ENCODE measurements at regions not wholly inside any gene's neighbourhood (a gene's known extent, or its start where the extent isn't known, plus 50 kb on each side); places are given as distances from the start of the nearest gene placed in this dataset.
"Not testable (repeated sequence)": the region's sequence is repeated elsewhere in the genome, so short reads cannot be mapped to it uniquely, and the experiment has no call there.

DNA sequence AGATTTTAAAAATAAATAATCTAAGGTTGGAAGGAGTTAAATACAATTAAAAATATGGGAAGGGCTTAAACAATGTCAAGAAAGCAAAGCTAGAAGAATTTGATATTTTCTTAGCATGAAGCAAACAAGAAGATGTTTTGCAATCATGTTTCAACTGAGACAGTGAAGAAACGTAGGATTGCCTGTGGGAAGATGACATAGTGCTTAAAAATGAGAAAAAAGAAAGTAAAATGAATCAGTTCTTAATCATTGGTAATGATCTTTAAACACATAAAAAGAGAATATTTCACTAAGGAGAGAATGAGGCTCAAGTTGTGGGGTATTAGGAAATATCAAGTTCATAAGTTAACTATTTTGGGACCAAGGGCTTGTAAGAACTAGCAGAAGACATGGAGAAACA, 855.0 kb downstream of the METTL15 start:
- no peak for DNase-seq

DNA sequence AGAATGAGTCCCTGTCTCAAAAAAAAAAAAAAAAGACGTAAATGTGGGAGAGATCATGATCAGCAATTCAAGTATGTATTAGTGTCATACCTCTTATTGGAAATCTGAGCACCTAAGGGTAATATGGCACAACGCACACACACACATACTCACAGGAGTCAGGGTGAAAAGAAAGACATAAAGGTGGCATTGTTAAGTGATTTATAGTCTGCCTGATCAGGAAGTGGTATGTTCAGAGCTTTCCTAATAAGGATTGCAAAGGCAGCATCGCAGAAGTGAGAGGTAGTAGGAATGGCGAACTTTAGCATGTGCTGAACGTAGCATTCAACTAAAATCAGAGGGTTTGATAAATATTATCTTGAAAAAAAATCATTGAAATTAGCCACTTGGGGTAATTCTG, 854.3 kb downstream of the METTL15 start:
- no peak for DNase-seq

DNA sequence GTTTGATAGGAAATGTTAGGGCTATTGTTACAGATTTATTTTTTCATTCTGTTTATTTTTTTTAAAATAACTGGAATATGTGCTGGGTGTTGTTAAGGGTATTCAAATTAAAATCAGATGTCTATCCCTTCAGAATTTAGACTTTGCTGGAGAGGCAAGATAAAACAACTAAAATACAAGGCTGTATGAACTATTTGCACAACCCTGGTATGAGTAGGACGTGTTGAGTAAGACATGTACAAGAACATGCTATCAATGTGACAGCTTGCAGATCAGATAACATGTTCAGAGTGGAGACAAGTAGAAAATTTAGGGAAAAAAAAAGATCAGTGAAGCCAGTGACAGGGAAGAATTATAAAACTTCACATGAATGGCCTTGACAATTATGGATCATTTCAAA, 853.5 kb downstream of the METTL15 start:
- no peak for DNase-seq

DNA sequence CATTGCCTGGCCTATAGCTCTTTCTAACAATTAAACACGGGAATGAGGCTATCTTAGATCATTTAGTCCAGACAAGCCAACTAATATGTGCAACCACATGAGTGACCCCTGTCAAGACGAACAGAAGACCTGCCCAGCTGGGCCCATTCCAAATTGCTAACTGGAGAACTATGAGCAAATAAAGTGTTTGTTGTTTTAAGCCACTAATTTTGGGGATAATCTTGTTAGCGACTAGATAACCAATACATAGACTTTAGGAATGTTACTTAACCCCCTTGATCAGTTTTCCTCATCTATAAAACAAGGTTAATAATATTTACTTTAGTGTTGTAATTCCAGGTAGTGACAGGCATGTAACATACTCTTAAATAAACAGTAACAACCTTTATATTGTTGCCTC, 848.3 kb downstream of the METTL15 start:
- no peak for DNase-seq

DNA sequence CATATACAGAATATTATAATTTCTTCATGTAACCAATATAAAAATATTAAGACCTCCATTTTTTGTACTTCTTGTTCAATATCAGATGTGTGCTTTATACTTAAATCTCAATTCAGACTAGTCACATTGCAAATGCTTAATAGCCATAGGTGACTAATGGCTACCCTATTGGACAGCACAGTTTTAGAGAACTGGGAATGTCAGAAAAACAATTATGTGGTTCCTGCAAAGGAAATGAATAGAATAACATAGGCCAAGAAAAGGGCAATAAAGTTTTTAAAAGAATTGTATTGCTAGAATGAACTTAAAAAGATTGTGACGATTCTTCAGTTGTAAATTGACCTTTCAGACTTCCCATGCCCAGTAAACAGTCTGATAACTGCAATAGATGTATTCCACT, 843.0 kb downstream of the METTL15 start:
- DNase-seq = no peak

DNA sequence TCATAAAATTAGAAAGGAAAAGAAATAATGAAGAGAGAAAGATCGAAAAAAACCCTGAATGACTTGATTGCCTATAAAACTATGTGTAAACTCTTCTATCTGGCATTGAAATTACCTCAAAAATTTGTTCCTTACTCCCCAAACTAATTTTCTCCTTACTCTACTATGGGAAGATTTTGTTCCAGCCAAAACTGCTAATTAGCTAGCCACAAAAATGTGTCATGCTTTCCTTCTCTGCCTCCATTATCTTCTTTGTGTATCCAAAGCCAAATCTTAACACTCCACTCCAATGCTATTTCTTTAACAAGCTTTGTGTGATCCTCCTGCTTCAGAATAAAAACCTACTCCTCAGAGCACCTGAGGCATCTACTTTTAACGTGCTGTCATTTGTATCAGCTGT, 831.2 kb downstream of the METTL15 start:
- DNase-seq = no peak

DNA sequence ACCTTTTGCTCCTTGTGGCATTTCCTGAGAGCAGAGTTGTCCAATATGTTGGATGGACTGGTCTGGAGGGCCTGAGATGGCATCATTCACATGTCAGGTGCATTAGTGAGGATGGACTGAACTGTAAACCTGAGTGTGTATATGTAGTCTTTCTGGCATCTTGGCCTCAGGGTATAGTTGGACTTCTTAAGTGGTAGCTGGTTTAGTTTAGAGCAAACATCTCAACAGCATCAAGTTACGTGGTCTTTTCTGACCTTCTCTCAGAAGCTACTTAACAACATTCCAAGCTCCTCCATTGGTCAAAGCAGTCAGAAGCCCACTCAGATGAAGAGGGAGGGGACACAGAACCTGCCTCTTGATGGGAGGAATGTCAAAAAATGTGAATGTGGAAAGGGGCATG, 829.9 kb downstream of the METTL15 start:
- no peak for DNase-seq

DNA sequence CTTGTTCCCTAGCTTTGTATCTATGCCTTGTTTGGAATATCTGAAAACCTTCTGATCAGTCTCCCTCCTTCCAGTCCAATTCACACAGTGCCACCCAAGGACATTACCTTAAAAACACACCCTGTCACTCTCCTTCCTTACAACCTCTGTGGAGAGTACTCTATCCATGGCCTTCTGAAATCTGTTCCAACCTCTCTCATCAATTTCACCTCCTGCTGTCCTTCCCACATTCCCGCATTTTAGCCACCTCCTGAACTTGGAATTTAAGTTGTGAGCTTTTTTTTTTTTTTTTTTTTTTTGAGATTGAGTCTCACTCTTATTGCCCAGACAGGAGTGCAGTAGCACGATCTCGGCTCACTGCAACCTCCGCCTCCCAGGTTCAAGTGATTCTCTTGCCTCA, 824.8 kb downstream of the METTL15 start:
- DNase-seq = no peak

DNA sequence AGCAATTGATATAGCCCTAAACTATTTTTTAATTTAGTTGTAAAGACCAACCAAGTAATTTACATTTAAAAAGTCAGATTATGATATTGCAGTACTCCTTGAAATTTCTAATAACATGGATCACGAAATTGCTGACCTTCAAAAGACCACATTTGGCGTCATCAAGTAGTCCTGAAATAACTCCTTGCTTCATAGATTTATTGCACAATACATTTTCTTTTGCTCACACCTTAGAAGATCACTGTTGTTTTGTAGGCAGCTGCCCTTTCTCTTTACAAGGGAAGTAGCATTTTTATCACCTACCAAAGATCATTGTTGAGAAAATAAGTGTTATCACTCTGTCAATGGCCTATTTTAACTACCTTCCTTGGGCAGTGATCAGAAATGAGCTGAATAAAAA, 815.8 kb downstream of the METTL15 start:
- DNase-seq = no peak

DNA sequence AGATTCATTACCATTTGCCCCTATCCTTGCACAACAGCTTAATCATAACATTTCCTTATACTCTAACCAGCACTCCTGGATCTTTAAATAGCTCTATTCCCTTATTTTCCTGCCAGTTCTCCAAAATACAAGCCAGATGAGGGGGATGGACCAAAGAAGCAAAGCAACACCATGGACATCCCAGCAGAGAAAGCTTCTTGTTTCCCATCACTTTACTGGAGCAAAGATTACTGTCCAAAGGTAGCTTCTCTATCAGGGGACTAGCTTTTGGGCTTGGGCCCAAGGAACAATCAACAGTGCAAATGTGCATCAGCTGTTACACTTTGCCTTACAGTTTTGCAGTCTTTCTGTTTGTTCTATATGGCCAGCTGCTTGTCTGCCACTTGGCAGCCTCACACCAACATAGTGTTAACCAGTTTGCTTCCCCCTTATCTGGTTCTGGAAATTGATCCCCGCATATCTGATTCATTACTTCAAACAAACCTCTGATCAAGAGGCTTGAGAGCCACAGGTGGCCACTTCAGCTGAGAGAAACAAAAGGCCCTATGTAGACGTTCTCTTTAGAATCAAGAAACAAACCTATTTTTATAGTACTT, 814.3 kb downstream of the METTL15 start:
- DNase-seq = no peak

DNA sequence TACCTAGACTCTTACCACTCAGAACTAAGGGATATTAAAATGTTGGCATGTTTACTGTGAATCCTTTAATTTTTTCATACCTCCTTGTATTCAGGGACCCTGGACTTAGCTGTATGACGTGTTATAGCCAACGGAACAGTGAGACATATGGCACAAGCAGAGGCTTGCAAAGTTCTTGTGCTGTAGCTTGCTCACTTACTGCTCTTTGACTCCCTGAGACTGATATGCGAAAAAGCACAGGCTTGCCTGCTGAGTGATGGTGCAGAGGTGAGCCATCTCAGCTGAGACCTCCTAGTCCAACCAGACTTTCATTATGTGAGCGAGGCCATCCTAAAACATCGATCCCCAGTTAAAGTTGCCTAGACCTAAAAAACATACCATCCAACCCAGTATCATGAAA, 811.0 kb downstream of the METTL15 start:
- no peak for DNase-seq

DNA sequence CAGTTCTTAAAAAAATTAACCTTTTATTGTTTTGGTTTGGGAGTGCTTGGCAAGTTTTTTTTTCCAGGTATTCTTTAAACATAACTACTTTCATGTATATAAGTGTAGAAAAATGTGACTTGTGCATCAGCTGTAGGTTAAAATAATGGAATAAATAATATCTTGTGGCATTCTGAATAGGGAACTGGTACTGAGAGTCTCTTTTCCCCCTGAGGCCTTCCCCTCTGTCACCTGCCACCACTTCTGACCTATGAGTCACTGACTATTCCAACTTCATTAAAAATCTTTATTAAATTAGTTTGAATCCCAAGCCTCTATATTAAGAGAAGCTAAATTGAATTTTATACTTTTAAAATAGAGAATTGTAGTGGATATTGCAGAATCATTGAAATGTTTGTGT, 805.7 kb downstream of the METTL15 start:
- no peak for DNase-seq

DNA sequence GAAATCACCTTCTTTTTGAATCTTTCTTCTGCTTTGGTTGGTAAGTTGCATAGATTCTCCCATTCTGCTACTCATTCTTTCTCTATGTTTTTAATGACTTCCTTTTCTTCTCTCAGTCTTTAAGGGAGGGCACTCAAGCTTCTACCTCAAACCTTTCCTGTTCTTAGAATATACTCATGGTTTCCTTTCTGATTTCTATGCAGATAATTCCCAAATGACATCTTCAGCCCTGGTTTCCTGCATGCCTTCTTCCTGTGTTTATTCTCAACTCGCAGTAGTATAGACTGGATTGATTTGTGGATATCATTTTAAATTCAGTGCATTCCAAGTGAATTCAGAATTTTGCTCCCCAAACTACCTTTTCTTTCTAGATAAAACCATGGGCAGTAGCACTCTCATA, 803.6 kb downstream of the METTL15 start:
- no peak for DNase-seq

DNA sequence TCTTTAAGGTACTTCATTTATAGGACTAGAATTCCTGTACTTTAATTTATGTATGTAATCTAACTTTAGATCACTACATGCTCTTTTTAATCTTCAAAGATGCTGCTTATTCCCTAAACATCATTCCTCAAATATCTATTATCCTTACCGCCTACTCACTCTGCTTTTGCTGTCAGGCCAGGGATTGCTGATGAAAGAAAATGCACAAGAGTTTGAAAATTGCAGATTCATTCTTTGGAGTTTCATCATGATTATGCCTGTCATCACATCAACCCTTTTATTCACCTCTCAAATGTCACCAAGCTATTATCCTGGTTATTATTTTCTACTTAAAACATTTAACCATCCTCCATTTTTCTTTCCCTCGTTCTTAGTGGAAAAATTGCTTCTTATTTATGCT, 802.7 kb downstream of the METTL15 start:
- no peak for DNase-seq

DNA sequence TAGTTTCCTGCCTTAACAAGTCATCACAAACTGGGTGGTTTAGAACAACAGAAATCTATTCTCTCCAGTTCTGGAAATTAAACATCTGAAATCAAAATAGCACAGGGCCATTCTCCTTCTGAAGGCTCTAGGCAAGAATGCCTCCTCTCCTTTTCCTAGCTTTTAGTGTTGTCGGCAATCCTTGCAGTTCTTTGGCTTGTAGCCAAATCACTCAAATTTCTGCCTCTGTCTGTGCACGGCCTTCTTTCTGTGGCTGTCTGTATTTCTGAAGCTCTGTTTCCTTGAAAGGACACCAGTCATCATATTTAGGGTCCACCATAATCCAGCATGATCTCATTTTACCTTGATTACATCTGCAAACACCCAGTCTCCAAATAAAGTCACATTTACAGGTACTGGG, 795.5 kb downstream of the METTL15 start:
- no peak for DNase-seq

DNA sequence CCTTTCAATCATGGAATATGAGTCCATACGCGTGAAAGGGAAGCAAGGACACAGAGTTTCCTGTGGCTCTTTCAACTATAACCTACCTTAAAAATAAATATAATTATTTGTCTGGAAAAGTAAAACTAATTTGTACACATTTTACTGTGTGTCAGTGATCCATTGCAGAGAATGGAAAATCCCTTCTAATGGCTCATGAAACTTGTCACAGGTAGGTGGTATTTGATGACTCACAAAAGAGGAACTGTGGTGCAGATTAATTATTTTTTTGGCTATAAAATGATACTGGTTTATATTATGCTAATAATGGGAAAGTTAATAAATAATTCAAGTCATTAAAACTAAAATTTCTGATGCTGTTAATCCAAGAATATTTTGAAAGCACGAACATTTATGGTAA, 792.2 kb downstream of the METTL15 start:
- DNase-seq = no peak

DNA sequence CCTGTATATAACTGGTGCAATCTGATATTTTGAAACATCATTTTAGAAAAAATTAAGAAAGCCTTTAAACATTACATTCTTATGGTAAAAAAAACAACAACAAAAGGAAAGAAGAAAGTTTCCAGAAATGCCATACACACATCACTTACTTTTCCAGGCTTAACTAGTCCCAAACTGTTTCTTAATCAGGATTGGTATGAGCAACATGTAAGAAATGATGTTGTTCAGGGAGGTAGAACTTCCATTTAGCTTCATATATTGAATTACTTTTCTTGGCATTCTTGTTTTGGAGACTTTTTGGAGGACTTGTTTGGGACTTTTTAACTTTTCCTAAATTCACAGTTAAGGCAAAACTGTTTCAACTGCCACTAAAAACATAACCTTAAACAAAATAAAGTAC, 791.5 kb downstream of the METTL15 start:
- DNase-seq = no peak

DNA sequence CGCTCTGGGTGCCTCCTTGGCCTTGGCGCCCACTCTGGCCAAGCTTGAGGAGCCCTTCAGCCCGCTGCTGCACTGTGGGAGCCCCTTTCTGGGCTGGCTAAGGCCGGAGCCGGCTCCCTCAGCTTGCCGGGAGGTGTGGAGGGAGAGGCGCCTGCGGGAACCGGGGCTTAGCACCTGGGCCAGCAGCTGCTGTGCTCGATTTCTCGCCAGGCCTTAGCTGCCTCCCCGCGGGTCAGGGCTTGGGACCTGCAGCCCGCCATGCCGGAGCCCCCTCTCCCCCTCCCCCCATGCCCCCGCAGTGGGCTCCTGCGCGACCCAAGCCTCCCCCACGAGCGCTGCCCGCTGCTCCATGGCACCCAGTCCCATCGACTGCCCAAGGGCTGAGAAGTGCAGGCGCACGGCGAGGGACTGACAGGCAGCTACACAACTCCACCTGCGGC, 782.4 kb downstream of the METTL15 start:
- DNase-seq = not testable (repeated sequence)

DNA sequence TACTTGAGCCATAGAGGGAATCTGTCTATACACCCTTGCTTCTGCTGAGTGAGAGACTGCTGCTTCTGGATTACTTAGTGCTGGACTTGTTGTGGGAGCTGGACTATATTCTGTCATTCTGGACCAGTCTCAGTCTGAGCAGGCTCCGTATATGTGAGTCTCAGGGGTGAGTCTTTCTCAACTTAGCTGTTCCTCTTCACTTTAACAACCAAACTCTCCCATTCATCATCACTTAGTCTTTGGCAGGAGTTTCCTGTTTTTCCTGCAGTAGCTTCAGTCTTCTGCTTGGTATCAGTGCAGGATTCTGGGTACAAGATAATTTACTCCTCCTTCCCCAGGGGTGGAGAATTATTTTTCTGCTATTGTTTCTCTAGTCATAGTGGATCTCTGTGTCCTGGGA, 779.5 kb downstream of the METTL15 start:
- no peak for DNase-seq

DNA sequence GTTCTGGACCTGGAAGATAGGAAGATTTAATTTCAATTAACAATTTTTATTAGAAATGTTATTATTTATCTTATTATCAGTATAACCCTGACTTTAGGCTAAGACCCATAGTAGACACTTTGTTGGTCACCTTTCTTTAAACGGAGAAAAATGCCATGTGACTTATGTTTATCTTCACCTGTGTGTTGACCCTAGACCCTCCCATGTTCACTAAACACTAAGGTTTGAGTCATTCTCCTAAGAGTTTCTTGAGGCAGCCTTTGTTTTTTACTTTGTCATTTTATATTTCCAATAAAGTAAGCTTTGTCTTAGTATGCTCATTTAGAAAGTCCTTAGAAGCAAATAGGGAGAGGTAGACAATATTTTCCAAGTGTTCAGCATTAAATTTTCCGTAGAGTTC, 771.7 kb downstream of the METTL15 start:
- DNase-seq = no peak

DNA sequence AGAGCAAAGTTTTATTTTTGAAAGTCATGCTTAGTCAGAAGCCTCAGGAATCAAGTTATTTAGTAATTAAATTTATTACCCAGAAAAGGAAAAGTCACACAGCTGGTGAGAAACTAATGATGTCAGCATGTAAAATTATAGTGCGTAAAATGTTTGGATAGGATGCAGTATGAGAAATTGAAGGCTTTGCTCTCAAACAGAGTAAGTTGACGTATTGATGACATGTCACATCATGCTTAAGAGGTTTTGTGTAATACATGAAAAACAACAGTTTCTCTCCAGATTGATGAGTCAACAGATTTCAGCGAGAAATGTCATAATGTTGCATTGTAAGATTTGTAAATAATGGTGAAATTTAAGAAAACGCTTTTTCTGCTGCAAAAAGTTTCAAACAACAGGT, 769.8 kb downstream of the METTL15 start:
- no peak for DNase-seq

DNA sequence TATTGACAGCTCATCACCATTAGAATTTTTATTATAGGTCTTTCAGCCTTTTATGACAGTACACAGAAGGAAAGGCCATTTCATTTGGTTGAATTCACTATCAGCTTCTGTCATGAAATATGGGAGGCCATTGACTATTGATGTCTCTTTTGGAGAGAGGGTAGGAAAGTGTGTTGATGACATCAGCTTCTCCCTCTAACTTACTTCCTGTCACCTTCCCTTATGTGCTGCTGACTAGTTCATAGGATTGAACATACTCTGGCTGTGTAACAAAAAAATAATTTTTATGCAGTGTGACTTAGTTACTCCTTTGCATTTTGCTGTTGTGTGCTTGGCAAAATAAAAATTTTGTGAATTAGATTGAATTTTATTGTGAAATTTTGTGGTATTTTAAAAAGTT, 769.2 kb downstream of the METTL15 start:
- DNase-seq = no peak

DNA sequence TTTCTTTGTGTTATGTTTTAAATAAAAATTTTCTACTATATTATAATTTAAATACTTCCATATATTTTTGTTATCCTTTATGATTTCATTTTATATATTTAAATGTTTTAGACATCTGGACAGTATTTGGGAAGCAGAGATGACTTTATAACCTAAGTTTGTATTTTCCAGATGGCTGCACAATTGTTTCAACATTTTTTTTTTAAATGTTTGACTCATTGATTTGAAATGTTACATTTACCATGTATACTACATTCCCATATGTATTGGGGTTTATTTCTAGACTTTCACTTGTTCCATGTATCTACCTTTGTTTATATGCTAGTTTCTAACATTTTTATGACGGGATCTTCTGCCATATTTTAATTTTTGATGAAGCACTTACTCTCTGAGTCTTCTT, 766.5 kb downstream of the METTL15 start:
- no peak for DNase-seq

DNA sequence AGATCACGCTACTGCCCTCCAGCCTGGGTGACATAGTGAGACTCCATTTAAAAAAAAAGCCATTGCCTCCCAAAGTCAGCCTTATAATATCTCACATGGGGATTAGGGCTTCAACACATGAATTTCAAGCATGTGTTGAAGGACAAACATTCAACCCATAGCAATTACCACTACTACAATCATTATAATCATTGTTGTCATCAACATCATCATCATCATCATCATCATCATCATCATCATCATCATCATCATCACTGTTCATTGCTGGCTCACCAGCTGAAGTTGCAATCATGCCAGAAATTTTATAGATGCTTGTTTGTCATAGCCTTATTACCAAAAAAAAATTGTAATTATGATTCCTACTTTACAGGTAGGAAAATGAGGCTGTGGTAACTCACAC, 762.9 kb downstream of the METTL15 start:
- no peak for DNase-seq

DNA sequence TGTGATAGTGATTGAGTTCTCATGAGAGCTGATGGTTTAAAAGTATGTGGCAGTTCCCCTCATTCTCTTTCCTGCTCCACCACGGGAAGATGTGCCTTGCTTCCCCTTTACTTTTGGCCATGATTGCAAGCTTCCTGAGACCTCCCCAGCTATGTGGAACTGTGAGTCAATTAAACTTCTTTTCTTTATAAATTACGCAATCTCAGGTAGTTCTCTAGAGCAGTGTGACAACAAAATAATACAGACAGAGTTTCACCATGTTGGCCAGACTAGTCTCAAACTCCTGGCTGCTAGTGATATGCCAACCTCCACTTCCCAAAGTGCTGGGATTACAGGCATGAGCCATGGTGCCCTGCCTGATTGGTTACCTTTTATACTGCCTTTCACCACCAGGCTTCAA, 755.2 kb downstream of the METTL15 start:
- no peak for DNase-seq

DNA sequence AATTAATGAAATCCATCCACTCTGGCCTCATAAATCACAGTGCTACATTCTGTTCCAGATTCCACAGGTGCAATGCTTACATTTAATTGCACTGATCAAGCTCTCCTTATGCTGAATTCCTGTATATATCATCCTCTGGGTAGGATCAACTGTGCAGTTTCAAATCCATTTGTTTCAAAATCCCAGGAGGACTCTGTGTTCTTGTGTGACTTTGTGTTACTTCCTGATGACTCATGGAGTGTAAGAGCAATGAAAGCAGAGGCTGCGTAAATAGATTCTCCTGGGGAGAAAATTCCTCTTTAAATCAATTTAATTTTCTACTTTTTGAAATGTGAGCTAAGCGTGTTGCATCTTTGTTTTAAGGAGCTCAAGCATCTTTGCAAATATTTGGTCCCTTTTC, 752.7 kb downstream of the METTL15 start:
- DNase-seq = no peak

Measured in suppressor macrophage treated with lipopolysaccharide for 1 hour (primary cell).